Neural cell (in vitro differentiated cells): ENCODE measurements at regions not wholly inside any gene's neighbourhood (a gene's known extent, or its start where the extent isn't known, plus 50 kb on each side); places are given as distances from the start of the nearest gene placed in this dataset.

Experiments
- H2AFZ ChIP-seq: fragments of 200-600, 300-800 bp; sonication (generic), shearing (Covaris generic); 2 replicates; pipeline ENCODE4 v1.6.0; 2014; ENCODE audit warnings: low read depth, mild to moderate bottlenecking, antibody characterized with exemption, low read length, moderate library complexity
- H3F3A ChIP-seq: fragments of 200-600 bp; shearing (Covaris generic); 2 replicates; pipeline ENCODE4 v1.6.1; 2016; ENCODE audit warnings: mild to moderate bottlenecking, moderate library complexity, mixed read lengths, antibody characterized with exemption, low read length; ENCODE audit not compliant: insufficient read depth, poor library complexity, severe bottlenecking
- H3K27ac ChIP-seq: fragments of 200-600, 300-800 bp; sonication (generic), shearing (Covaris generic); 2 replicates; pipeline ENCODE4 v1.5.1; 2014; ENCODE audit warnings: mild to moderate bottlenecking, low read length, moderate library complexity
- H3K27me3 ChIP-seq: fragments of 300-800, 200-600 bp; sonication (generic), shearing (Covaris generic); 2 replicates; pipeline ENCODE4 v1.6.0; 2014; ENCODE audit warnings: mild to moderate bottlenecking, low read depth, low read length, moderate library complexity; ENCODE audit not compliant: insufficient read depth
- H3K36me3 ChIP-seq: fragments of 300-800, 200-600 bp; sonication (generic), shearing (Covaris generic); 2 replicates; pipeline ENCODE4 v1.5.1; 2014; ENCODE audit warnings: mild to moderate bottlenecking, antibody characterized with exemption, low read length, moderate library complexity; ENCODE audit not compliant: insufficient read depth
- H3K4me2 ChIP-seq: fragments of 300-800, 200-600 bp; sonication (generic), shearing (Covaris generic); 2 replicates; pipeline ENCODE4 v1.6.0; 2014; ENCODE audit warnings: mild to moderate bottlenecking, low read length
- H3K4me3 ChIP-seq: fragments of 300-800, 200-600 bp; sonication (generic), shearing (Covaris generic); 2 replicates; pipeline ENCODE4 v1.5.1; 2014; ENCODE audit warnings: mild to moderate bottlenecking, low read length, moderate library complexity
- H3K79me2 ChIP-seq: fragments of 200-600 bp; shearing (Covaris generic); replicated peaks from 2 replicates; pipeline ENCODE4 v1.6.0; 2014; ENCODE audit warnings: mild to moderate bottlenecking, low read length, moderate library complexity; ENCODE audit not compliant: insufficient read depth
- H3K9ac ChIP-seq: fragments of 300-800, 200-600 bp; sonication (generic), shearing (Covaris generic); 2 replicates; pipeline ENCODE4 v1.6.1; 2016; ENCODE audit warnings: mild to moderate bottlenecking, low read length, mixed read lengths
- H3K9me2 ChIP-seq: fragments of 200-600 bp; shearing (Covaris generic); 2 replicates; pipeline ENCODE4 v1.6.1; 2016; ENCODE audit warnings: mild to moderate bottlenecking, low read length, mixed read lengths; ENCODE audit not compliant: insufficient read depth
- H3K9me3 ChIP-seq: fragments of 200-600, 300-800 bp; sonication (generic), shearing (Covaris generic); 2 replicates; pipeline ENCODE4 v1.6.1; 2016; ENCODE audit warnings: mild to moderate bottlenecking, mixed run types, low read length, moderate library complexity, mixed read lengths
- H4K20me1 ChIP-seq: fragments of 200-600 bp; shearing (Covaris generic); 2 replicates; pipeline ENCODE4 v1.6.1; 2016; ENCODE audit warnings: mild to moderate bottlenecking, mixed run types; ENCODE audit not compliant: insufficient read depth
- EP300 ChIP-seq: fragments of 450-650 bp; conservative IDR thresholded peaks from 2 replicates; pipeline ENCODE4 v1.6.1; 2014; ENCODE audit warnings: antibody characterized with exemption, mild to moderate bottlenecking, moderate library complexity; ENCODE audit not compliant: poor library complexity, severe bottlenecking
- EZH2 ChIP-seq: fragments of 200-600, 300-800 bp; shearing (Covaris generic), sonication (generic); IDR thresholded peaks from 2 replicates; pipeline ENCODE4 v1.6.1; 2014; ENCODE audit warnings: antibody characterized with exemption, low read length, borderline replicate concordance, mild to moderate bottlenecking; ENCODE audit not compliant: insufficient read depth, poor library complexity, severe bottlenecking
- MXI1 ChIP-seq: fragments of 450-650 bp; conservative IDR thresholded peaks from 2 replicates; pipeline ENCODE4 v1.6.1; 2014; ENCODE audit warnings: antibody characterized with exemption, mild to moderate bottlenecking; ENCODE audit not compliant: poor library complexity, severe bottlenecking
- POLR2AphosphoS5 ChIP-seq: IDR thresholded peaks from 2 replicates; pipeline ENCODE4 v1.6.1; 2012
- RAD21 ChIP-seq: fragments of 450-650 bp; conservative IDR thresholded peaks from 2 replicates; pipeline ENCODE4 v1.6.1; 2014; ENCODE audit warnings: antibody characterized with exemption, mild to moderate bottlenecking, moderate library complexity
- SMC3 ChIP-seq: fragments of 450-650 bp; conservative IDR thresholded peaks from 2 replicates; pipeline ENCODE4 v1.6.1; 2014; ENCODE audit warnings: antibody characterized with exemption, mild to moderate bottlenecking, moderate library complexity; ENCODE audit not compliant: poor library complexity
- TAF1 ChIP-seq: IDR thresholded peaks from 2 replicates; pipeline ENCODE4 v1.6.1; 2012; ENCODE audit warnings: low read depth
- TF ChIP-seq, protein P1 (sequence below): fragments of 450-650 bp; IDR thresholded peaks from 2 replicates; pipeline ENCODE4 v1.5.1; 2014; ENCODE audit warnings: antibody characterized with exemption, mild to moderate bottlenecking, moderate library complexity; ENCODE audit not compliant: poor library complexity, severe bottlenecking
- TF ChIP-seq, protein P2 (sequence below): IDR thresholded peaks from 2 replicates; pipeline ENCODE4 v1.6.1; 2012; ENCODE audit warnings: borderline replicate concordance

GRCh38 chr5:160494451-160494850 lies 72.8 kb downstream of the PTTG1 start:
- H3K9me2 ChIP-seq = no peaks in the 10 kb centered on the region
- H3K4me2 ChIP-seq = no peak overlapping the region
- no peak overlapping the region for H2AFZ ChIP-seq
- TF ChIP-seq POLR2AphosphoS5 (no peak), SMC3 (no peak), MXI1 (no peak), EP300 (no peak), TAF1 (no peak), EZH2 (no peak), RAD21 (no peak)
- TF ChIP-seq, protein P1, sequence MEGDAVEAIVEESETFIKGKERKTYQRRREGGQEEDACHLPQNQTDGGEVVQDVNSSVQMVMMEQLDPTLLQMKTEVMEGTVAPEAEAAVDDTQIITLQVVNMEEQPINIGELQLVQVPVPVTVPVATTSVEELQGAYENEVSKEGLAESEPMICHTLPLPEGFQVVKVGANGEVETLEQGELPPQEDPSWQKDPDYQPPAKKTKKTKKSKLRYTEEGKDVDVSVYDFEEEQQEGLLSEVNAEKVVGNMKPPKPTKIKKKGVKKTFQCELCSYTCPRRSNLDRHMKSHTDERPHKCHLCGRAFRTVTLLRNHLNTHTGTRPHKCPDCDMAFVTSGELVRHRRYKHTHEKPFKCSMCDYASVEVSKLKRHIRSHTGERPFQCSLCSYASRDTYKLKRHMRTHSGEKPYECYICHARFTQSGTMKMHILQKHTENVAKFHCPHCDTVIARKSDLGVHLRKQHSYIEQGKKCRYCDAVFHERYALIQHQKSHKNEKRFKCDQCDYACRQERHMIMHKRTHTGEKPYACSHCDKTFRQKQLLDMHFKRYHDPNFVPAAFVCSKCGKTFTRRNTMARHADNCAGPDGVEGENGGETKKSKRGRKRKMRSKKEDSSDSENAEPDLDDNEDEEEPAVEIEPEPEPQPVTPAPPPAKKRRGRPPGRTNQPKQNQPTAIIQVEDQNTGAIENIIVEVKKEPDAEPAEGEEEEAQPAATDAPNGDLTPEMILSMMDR = no peak
- TF ChIP-seq, protein P2, sequence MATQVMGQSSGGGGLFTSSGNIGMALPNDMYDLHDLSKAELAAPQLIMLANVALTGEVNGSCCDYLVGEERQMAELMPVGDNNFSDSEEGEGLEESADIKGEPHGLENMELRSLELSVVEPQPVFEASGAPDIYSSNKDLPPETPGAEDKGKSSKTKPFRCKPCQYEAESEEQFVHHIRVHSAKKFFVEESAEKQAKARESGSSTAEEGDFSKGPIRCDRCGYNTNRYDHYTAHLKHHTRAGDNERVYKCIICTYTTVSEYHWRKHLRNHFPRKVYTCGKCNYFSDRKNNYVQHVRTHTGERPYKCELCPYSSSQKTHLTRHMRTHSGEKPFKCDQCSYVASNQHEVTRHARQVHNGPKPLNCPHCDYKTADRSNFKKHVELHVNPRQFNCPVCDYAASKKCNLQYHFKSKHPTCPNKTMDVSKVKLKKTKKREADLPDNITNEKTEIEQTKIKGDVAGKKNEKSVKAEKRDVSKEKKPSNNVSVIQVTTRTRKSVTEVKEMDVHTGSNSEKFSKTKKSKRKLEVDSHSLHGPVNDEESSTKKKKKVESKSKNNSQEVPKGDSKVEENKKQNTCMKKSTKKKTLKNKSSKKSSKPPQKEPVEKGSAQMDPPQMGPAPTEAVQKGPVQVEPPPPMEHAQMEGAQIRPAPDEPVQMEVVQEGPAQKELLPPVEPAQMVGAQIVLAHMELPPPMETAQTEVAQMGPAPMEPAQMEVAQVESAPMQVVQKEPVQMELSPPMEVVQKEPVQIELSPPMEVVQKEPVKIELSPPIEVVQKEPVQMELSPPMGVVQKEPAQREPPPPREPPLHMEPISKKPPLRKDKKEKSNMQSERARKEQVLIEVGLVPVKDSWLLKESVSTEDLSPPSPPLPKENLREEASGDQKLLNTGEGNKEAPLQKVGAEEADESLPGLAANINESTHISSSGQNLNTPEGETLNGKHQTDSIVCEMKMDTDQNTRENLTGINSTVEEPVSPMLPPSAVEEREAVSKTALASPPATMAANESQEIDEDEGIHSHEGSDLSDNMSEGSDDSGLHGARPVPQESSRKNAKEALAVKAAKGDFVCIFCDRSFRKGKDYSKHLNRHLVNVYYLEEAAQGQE = no peak
- no peaks in the 10 kb centered on the region for H4K20me1 ChIP-seq
- no peaks in the 10 kb centered on the region for H3K36me3 ChIP-seq
- no peak overlapping the region for H3K27ac ChIP-seq
- no peak overlapping the region for H3K9ac ChIP-seq
- H3F3A ChIP-seq = no peaks in the 10 kb centered on the region
- H3K4me3 ChIP-seq = no peak overlapping the region
- H3K9me3 ChIP-seq = no peaks in the 10 kb centered on the region
- H3K79me2 ChIP-seq = no peaks in the 10 kb centered on the region
- no peaks in the 10 kb centered on the region for H3K27me3 ChIP-seq

DNA sequence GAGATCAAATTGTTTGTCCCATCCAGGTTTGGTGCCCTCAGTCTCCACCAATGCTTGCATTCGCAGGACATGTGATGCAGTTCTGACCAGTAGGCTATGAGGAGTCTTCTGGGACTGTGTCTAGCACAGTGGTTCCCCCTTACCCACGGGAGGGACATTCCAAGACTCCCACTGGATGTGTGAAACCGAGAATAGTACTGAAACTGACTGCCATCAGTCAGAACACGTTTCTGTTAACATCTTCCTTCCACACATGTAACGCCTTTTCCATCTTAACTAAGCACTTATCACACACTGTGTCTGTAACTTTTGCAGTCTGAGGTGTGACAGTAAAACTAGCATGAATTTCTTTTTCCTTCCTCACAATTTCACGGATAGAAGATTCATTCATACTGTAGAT lies 74.7 kb downstream of the PTTG1 start:
- no peak for TF ChIP-seq SMC3
- no peak for TF ChIP-seq RAD21
- TF ChIP-seq EZH2 = no peak
- no peak for TF ChIP-seq TAF1
- no peak for TF ChIP-seq EP300
- TF ChIP-seq MXI1 = no peak
- TF ChIP-seq, protein P2 = no peak
- TF ChIP-seq, protein P1 = no peak
- no peak for TF ChIP-seq POLR2AphosphoS5
- Histone ChIP-seq H3K79me2 (no peaks in the 10 kb centered on the region), H3K4me2 (no peak overlapping the region), H3F3A (no peaks in the 10 kb centered on the region), H2AFZ (no peak overlapping the region), H3K9me2 (no peaks in the 10 kb centered on the region), H3K36me3 (no peaks in the 10 kb centered on the region), H4K20me1 (no peaks in the 10 kb centered on the region), H3K9ac (no peak overlapping the region), H3K27me3 (no peaks in the 10 kb centered on the region), H3K9me3 (no peaks in the 10 kb centered on the region), H3K27ac (no peak overlapping the region), H3K4me3 (no peak overlapping the region)
